ENCODE measurements at regions not wholly inside any gene's neighbourhood (a gene's known extent, or its start where the extent isn't known, plus 50 kb on each side); places are given as distances from the start of the nearest gene placed in this dataset.

DNA sequence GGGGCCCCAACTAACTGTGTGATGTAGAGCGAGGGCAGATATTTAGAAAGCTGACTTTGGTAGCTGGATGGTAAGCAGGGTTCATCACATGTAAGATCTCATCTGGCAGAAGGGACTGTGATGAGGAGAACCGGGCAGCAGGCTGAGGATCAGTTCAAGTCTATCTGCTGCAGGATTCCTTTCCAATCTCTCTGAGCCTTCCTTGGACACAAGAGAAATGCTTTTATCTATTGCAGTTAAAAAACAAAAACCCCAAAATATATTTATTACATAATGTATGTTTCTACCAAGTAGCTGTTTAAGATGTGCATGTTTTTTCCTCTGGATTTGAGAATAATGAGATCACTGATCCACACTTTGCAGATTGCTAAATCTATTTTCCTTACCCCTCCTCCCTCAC lies 411.5 kb downstream of the RAP2B start:
- Histone ChIP-seq H3F3A (ENCODE audit: low read depth) (no peaks in the 10 kb centered on the region), H3K9ac (no peak overlapping the region), H3K4me2 (no peak overlapping the region), H3K9me3 (ENCODE audit: low read depth) (no peaks in the 10 kb centered on the region), H2AFZ (replicated peaks) (no peak overlapping the region), H3K79me2 (ENCODE audit: low read depth) (no peaks in the 10 kb centered on the region), H3K4me1 (no peaks in the 10 kb centered on the region), H3K4me3 (no peak overlapping the region), H3K36me3 (no peaks in the 10 kb centered on the region), H3K27me3 (no peaks in the 10 kb centered on the region), H3K27ac (no peak overlapping the region), H4K20me1 (ENCODE audit: low read depth) (no peaks in the 10 kb centered on the region)
- no peak for DNase-seq (ENCODE audit: low spot score)
- TF ChIP-seq EZH2 (IDR thresholded peaks at IDR 0.05) (no peak), EZH2phosphoT487 (IDR thresholded peaks at IDR 0.05) (no peak)
- TF ChIP-seq, protein P1, sequence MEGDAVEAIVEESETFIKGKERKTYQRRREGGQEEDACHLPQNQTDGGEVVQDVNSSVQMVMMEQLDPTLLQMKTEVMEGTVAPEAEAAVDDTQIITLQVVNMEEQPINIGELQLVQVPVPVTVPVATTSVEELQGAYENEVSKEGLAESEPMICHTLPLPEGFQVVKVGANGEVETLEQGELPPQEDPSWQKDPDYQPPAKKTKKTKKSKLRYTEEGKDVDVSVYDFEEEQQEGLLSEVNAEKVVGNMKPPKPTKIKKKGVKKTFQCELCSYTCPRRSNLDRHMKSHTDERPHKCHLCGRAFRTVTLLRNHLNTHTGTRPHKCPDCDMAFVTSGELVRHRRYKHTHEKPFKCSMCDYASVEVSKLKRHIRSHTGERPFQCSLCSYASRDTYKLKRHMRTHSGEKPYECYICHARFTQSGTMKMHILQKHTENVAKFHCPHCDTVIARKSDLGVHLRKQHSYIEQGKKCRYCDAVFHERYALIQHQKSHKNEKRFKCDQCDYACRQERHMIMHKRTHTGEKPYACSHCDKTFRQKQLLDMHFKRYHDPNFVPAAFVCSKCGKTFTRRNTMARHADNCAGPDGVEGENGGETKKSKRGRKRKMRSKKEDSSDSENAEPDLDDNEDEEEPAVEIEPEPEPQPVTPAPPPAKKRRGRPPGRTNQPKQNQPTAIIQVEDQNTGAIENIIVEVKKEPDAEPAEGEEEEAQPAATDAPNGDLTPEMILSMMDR (IDR thresholded peaks at IDR 0.05), result no peak
- Mint-ChIP-seq H3K4me3 (no peak overlapping the region), H3K4me1 (no peaks in the 10 kb centered on the region), H3K36me3 (no peaks in the 10 kb centered on the region), H3K9me3 (peaks cover 5% of the 10 kb centered on the region), H3K27me3 (ENCODE audit: insufficient read depth, low read depth) (peaks cover 2% of the 10 kb centered on the region), H3K27ac (no peak overlapping the region)

DNA sequence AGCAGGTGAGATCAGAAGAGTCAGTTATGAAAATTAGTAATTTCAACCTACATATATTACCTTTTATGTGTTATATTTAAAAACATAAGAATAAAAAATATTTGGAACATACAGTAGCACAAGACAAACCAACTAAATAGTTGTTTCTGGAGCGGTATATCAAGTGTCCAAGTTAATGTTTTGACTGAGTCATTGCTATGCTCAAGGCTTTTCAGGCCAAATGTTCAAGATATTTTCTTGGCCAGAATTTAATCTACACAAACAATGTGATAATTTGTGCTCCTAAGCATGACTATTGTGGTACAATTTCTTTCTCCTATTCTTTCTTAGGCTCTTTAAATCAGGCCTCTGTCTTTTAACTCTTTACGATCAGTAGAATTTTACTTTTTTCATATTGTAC lies 412.4 kb downstream of the RAP2B start:
- DNase-seq (ENCODE audit: low spot score), result no peak
- Histone ChIP-seq H3K9me3 (ENCODE audit: low read depth) (no peaks in the 10 kb centered on the region), H3K27ac (no peak overlapping the region), H4K20me1 (ENCODE audit: low read depth) (no peaks in the 10 kb centered on the region), H3K9ac (no peak overlapping the region), H2AFZ (replicated peaks) (no peak overlapping the region), H3K4me3 (no peak overlapping the region), H3K27me3 (no peaks in the 10 kb centered on the region), H3K4me1 (no peaks in the 10 kb centered on the region), H3F3A (ENCODE audit: low read depth) (no peaks in the 10 kb centered on the region), H3K36me3 (no peaks in the 10 kb centered on the region), H3K79me2 (ENCODE audit: low read depth) (no peaks in the 10 kb centered on the region), H3K4me2 (no peak overlapping the region)
- H3K4me3 Mint-ChIP-seq, result no peak overlapping the region
- H3K27me3 Mint-ChIP-seq (ENCODE audit: insufficient read depth, low read depth), result peaks cover 2% of the 10 kb centered on the region
- no peak for TF ChIP-seq EZH2 (IDR thresholded peaks at IDR 0.05)
- TF ChIP-seq, protein P1 (IDR thresholded peaks at IDR 0.05), result no peak
- H3K9me3 Mint-ChIP-seq, result peaks cover 2% of the 10 kb centered on the region
- no peaks in the 10 kb centered on the region for H3K36me3 Mint-ChIP-seq
- H3K4me1 Mint-ChIP-seq, result no peaks in the 10 kb centered on the region
- no peak overlapping the region for H3K27ac Mint-ChIP-seq

DNA sequence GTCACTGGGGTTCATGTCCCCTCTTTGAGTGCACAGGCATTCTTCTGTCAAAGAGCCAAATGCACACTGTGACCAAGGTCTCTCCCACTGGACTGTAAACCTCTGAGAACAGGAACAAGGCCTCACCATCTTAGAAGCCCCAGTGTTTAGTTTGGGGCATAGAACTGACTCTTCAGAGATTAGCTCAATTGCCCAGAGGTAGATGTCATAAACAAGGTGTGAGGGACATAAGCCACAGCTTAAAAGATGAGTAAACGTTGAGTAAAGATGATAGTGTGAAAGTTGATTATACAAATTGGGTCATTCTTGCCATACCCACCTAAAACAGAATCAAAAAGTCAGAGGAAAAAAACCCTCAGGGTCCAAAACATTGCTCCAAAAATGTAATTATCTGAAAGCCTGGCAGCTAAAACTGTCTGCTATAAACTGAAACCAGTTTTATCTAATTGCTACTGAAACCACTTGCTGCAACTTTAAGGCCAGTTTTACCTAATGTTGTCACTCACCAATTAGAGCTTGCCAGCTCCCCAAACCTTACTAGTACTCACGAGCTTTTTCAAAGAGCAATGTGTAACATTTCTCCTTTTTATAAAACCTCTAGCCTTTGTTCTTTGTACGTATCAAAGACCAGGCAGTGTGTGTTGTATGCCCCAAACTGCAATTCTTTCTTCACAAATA lies 415.2 kb downstream of the RAP2B start:
- Histone ChIP-seq H4K20me1 (ENCODE audit: low read depth) (no peaks in the 10 kb centered on the region), H3K4me2 (no peak overlapping the region), H2AFZ (replicated peaks) (no peak overlapping the region), H3K27ac (no peak overlapping the region), H3K36me3 (no peaks in the 10 kb centered on the region), H3K4me3 (no peak overlapping the region), H3K79me2 (ENCODE audit: low read depth) (no peaks in the 10 kb centered on the region), H3K4me1 (no peaks in the 10 kb centered on the region), H3K27me3 (no peaks in the 10 kb centered on the region), H3K9ac (no peak overlapping the region), H3F3A (ENCODE audit: low read depth) (no peaks in the 10 kb centered on the region), H3K9me3 (ENCODE audit: low read depth) (no peaks in the 10 kb centered on the region)
- no peaks in the 10 kb centered on the region for H3K4me1 Mint-ChIP-seq
- no peak overlapping the region for H3K27ac Mint-ChIP-seq
- no peak overlapping the region for H3K4me3 Mint-ChIP-seq
- H3K27me3 Mint-ChIP-seq (ENCODE audit: insufficient read depth, low read depth), result peaks cover 2% of the 10 kb centered on the region
- no peak for DNase-seq (ENCODE audit: low spot score)
- no peaks in the 10 kb centered on the region for H3K36me3 Mint-ChIP-seq
- TF ChIP-seq EZH2phosphoT487 (IDR thresholded peaks at IDR 0.05) (no peak), EZH2 (IDR thresholded peaks at IDR 0.05) (no peak)
- TF ChIP-seq, protein P1 (IDR thresholded peaks at IDR 0.05), result no peak
- H3K9me3 Mint-ChIP-seq, result no peaks in the 10 kb centered on the region
